Uterus (tissue), 2 donors: ENCODE measurements at regions not wholly inside any gene's neighbourhood (a gene's known extent, or its start where the extent isn't known, plus 50 kb on each side); places are given as distances from the start of the nearest gene placed in this dataset.

Experiments used
- CTCF ChIP-seq, 4 experiments: fragments of 200-600 bp in 2 of 4; fragments of 450-650 bp in 2 of 4; sonication (generic) in 2 of 4; IDR thresholded peaks; one replicate each; pipeline ENCODE4 v1.5.1; 2016 to 2019; ENCODE audit warnings: antibody characterized with exemption in 4 of 4, mild to moderate bottlenecking in 2 of 4, moderate library complexity in 1 of 4
- POLR2A ChIP-seq, 2 donors: fragments of 450-650 bp; IDR thresholded peaks; one replicate each; pipeline ENCODE4 v1.6.1; 2016; ENCODE audit warnings: antibody characterized with exemption in 2 of 2, mild to moderate bottlenecking in 1 of 2, moderate library complexity in 1 of 2

- TF ChIP-seq CTCF (IDR thresholded peaks at IDR 0.05) (no peak), POLR2A (IDR thresholded peaks at IDR 0.05) (no peak)
These were observed 1365.8 kb upstream of the DIAPH2 start for GRCh38 chrX:95318882-95319281.
